Hematopoietic multipotent progenitor cell (in vitro differentiated cells): ENCODE measurements at regions not wholly inside any gene's neighbourhood (a gene's known extent, or its start where the extent isn't known, plus 50 kb on each side); places are given as distances from the start of the nearest gene placed in this dataset. TPM values are rescaled to one million over a fixed set of nuclear protein-coding genes. Genes with fewer than 3 reads are reported as not detected.

Source experiments
- DNase-seq, 3 donors: peaks; one replicate each; pipeline ENCODE4 v3.0.0-alpha.2; 2011 to 2015; ENCODE audit warnings: low read depth in 2 of 3, low spot score in 2 of 3
- small RNA-seq: library from RNA; depleted of rRNA; stranded (forward); fragments of <200 nt; gene quantifications from one replicate; pipeline ENCODE3, GENCODE V24; 2012

GRCh38 chr10:121405953-121406352, 192.3 kb downstream of the FGFR2 start:
- no peak for DNase-seq

DNA sequence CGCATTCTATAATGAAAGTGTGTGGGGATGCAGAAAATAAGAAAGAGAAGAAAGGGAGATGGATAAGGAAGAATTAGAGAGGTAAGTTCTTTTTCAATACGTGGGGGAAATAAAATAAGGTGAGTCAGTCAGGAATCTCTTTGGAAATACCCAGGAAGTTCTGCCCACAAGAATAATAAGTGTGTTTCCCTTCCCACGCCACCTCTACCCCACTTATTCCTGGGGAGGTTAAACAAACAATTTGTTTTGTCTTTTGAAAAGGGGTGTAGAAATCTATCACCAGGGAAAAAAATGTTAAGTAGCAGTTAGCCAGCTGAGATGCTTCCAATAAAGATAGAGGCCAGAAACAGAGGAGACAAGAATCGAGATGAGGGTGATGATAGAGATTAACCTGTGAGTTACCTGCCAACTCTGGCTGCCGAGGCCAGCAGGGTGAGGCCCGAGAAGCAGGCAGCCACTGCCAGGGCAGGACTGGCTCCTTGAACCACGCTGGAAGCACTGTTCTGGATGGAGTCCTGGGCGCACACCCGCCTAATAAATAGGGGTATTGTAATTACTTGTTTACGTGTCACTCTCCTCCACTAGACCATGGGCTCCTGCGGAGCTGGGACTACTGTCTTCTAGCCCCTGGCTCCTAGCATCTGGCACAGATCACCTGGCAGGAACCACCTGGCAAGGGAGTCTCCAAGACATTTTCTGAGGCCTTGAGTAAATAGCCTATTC, 191.3 kb downstream of the FGFR2 start:
- no peak for DNase-seq

DNA sequence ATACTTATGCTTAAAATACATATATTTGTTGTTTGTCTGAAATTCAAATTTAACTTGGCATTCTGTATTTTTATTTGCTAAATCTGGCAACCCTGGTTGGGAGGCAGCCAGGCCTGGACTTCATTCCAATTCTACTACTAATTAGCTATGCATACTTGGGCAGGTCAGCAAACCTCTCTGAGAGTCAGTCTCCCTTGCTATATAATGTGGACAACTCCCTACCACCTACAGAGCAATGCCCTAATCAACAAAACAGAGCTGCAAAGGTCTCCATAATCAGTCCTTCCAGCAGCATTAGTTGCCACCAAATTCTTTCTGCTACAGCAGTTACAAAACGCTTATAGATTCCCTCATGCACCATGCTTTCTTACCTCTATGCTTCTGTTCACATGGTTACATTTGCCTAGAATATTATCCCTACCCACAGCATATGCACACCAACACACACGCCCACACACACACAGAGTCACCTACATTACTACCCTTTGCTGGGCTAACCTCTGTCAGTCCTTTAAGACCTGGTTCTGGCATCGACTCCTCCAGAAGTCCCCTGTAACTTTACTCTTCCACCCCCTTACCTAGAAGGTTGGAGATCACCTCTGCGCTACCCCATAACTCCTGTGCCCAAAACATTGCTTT, 188.7 kb downstream of the FGFR2 start:
- no peak for DNase-seq

- DNase-seq, result no peak
Observed at GRCh38 chr10:121411004-121411403, 187.2 kb downstream of the FGFR2 start.

GRCh38 chr10:121413951-121414350, 184.3 kb downstream of the FGFR2 start:
- no peak for DNase-seq

GRCh38 chr10:121414366-121415062, 183.7 kb downstream of the FGFR2 start:
- no peak for DNase-seq

- DNase-seq, result no peak
Observed at GRCh38 chr10:121415063-121415399, 183.2 kb downstream of the FGFR2 start.

- DNase-seq, result no peak
Observed at GRCh38 chr10:121416071-121416470, 182.2 kb downstream of the FGFR2 start.

DNA sequence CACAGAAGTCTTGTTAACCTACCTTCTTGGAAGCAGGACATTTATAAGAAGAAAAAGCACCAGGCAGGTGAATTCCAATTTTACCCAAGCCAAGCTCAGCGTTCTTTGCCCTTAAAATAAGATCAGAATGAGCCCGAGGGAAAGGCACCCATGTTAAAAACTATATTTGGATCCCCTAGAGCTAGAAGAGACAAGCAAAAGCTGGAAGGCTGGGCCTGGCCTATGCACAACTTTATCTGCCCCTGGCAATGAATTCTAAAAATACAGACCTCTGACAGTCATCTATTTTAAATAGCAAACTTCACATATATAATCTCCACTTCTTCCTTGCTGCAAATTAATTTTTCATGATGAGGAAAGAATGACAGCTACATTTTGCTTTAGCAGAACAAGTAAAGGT, 180.9 kb downstream of the FGFR2 start:
- no peak for DNase-seq

DNA sequence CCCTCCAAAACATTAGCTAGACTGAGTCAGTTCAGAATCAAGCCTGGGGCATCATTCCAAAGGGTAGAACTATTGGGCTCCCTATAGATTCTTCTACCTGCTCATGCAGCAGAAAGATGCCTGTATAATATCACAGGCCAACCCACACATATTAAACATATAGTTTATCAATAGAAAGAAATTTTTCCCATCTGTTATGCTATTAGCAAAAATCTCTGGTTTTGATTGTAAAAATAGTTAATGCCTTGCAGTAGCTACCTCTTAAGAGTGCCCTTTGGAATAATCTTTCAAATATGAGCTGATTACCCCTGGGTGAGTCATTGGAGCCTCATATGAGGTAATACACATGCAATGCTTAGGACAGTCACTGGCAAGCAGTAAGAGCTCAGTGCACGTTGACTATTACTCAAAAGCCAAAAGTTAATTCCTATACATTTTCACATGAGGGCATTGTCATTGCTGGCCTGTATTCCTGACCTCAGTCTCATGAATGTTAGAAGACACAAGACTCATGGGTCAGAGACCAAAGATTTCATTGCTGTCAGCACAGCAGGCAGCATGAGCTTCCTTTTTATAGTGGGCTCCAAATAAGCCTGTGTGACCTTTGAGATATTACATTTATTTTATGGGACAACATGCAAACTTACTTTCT, 180.0 kb downstream of the FGFR2 start:
- DNase-seq, result no peak

GRCh38 chr10:121420006-121420405, 178.2 kb downstream of the FGFR2 start:
- no peak for DNase-seq

- DNase-seq, result no peak
Observed at GRCh38 chr10:121422096-121422495, 176.1 kb downstream of the FGFR2 start.

DNA sequence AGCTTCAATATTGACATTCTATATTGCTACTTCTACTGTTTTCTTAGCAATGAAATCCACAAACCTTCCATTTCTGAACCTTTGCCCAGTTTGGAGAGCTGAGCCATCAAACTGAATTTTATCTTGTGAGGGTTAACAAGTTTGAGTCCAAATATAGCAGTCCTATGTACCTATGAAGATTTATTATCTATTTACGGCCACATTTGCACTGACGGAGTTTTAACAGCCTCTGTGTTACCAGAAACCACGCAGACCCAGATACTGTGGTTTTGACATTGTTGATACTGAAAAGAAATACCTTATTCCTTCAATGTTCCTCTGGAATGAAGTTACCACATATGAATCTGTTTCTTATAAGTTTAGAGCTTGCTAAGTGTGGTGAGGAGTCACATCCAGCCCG, 172.6 kb downstream of the FGFR2 start:
- DNase-seq, result no peak

DNA sequence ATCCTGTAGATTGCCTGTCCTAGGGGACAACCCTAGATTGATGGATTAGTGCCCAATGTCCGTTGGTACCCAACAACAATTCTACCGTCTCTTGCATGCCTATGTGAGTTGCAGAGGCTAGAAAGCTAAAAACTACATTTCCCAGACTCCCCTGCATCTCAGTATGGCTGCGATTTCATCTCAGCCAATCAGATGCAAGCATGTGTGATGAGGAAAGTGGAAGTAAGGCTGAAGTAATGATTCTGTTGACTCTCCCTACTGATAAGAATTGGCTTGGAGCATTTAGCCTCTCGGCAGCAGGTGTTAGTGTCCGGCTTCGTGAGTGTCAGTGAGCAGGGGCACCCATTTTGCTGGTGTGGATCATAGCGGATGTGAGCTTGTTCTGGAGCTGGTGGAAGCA, 171.9 kb downstream of the FGFR2 start:
- DNase-seq, result no peak

Small RNAs in the stretch of these regions (small RNA-seq; reads per million reads assigned to genes)
- not detected for gene RN7SKP167
